Lower lobe of right lung (tissue), 2 donors: ENCODE measurements at regions not wholly inside any gene's neighbourhood (a gene's known extent, or its start where the extent isn't known, plus 50 kb on each side); places are given as distances from the start of the nearest gene placed in this dataset.

Source experiments
- ATAC-seq, 2 donors: fragments of 200-7000 bp; cut with Tn5 transposase; one replicate each; pipeline ENCODE4 v1.9.1; 2020 to 2022; ENCODE audit warnings: mild to moderate bottlenecking in 2 of 2, moderate library complexity in 2 of 2
- DNase-seq: peaks from one replicate; pipeline ENCODE4 v3.0.0-alpha.2; 2020
- H3K27ac ChIP-seq: fragments of 200-600 bp; one replicate; pipeline ENCODE4 v1.8.0; 2022
- H3K27me3 ChIP-seq: fragments of 200-600 bp; one replicate; pipeline ENCODE4 v1.8.0; 2022; ENCODE audit warnings: low read depth
- H3K36me3 ChIP-seq: fragments of 200-600 bp; one replicate; pipeline ENCODE4 v1.8.0; 2022; ENCODE audit warnings: mild to moderate bottlenecking
- H3K4me1 ChIP-seq: fragments of 200-600 bp; one replicate; pipeline ENCODE4 v1.8.0; 2022
- H3K4me3 ChIP-seq: fragments of 200-600 bp; one replicate; pipeline ENCODE4 v1.8.0; 2022; ENCODE audit warnings: mild to moderate bottlenecking
- H3K9me3 ChIP-seq: fragments of 200-600 bp; one replicate; pipeline ENCODE4 v1.8.0; 2022
- intact Hi-C: fragments of 100-400 bp; cut with DNase I; formaldehyde crosslinking; loops from one replicate; pipeline ENCODE4 v1.11.0; 2022
- TF ChIP-seq, protein P1 (sequence below): fragments of 200-600 bp; IDR thresholded peaks from one replicate; pipeline ENCODE4 v1.8.0; 2022; ENCODE audit warnings: antibody characterized with exemption, mild to moderate bottlenecking
- donor health status: DM: no; HTN: yes; CAD: no; lungs with severe emphysema.

DNA sequence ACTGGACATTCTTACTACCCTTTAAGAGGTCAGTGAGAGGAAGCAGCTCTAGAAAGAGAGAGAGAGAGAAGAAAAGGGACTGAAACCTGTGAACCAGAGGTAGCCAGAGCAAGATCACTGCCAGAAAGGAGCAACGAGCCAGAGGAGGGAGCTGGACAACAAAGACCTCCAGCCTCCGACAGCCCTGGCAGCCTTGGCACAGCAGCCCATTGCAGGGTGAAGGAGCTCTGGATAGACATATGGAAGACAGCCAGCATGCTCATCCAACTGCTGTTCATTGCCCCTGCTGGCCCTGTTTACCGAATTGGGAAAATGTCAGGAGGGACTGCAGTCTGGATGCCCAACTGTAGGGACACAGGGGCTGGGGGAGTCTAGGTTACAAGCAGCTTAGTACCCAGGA is 228.4 kb upstream of the SLC35G4 start:
- H3K4me3 ChIP-seq: no peak overlapping the region
- no peak for DNase-seq
- H3K4me1 ChIP-seq: no peaks in the 10 kb centered on the region
- intact Hi-C loops: no loop called here
- no peak for ATAC-seq
- no peaks in the 10 kb centered on the region for H3K9me3 ChIP-seq
- H3K27me3 ChIP-seq: no peaks in the 10 kb centered on the region
- H3K27ac ChIP-seq: no peak overlapping the region
- TF ChIP-seq, protein P1, sequence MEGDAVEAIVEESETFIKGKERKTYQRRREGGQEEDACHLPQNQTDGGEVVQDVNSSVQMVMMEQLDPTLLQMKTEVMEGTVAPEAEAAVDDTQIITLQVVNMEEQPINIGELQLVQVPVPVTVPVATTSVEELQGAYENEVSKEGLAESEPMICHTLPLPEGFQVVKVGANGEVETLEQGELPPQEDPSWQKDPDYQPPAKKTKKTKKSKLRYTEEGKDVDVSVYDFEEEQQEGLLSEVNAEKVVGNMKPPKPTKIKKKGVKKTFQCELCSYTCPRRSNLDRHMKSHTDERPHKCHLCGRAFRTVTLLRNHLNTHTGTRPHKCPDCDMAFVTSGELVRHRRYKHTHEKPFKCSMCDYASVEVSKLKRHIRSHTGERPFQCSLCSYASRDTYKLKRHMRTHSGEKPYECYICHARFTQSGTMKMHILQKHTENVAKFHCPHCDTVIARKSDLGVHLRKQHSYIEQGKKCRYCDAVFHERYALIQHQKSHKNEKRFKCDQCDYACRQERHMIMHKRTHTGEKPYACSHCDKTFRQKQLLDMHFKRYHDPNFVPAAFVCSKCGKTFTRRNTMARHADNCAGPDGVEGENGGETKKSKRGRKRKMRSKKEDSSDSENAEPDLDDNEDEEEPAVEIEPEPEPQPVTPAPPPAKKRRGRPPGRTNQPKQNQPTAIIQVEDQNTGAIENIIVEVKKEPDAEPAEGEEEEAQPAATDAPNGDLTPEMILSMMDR: no peak
- no peaks in the 10 kb centered on the region for H3K36me3 ChIP-seq

DNA sequence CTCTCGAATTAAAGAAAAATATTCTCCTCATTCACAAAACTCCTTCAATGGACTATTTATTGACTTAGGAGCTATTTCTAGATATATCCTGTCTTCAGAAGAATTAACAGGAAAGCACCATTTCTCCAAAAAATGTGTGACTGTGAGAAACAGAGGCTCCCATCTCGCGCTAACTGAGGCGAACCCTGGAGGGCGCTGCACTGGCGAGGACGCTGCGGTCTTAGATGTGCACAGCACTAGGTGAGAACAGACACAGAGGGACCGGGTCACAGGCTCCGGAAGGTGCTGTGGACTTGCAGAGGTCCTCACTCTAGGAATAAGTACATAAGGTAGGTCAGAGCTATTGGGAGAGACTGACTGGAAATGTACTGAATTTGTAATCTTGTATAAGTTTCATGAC is 229.7 kb upstream of the SLC35G4 start:
- H3K9me3 ChIP-seq: no peaks in the 10 kb centered on the region
- ATAC-seq (no peak), DNase-seq (no peak)
- no peaks in the 10 kb centered on the region for H3K36me3 ChIP-seq
- no peaks in the 10 kb centered on the region for H3K4me1 ChIP-seq
- no peaks in the 10 kb centered on the region for H3K27me3 ChIP-seq
- TF ChIP-seq, protein P1: no peak
- intact Hi-C loops: no loop called here
- H3K4me3 ChIP-seq: no peak overlapping the region
- H3K27ac ChIP-seq: no peak overlapping the region

DNA sequence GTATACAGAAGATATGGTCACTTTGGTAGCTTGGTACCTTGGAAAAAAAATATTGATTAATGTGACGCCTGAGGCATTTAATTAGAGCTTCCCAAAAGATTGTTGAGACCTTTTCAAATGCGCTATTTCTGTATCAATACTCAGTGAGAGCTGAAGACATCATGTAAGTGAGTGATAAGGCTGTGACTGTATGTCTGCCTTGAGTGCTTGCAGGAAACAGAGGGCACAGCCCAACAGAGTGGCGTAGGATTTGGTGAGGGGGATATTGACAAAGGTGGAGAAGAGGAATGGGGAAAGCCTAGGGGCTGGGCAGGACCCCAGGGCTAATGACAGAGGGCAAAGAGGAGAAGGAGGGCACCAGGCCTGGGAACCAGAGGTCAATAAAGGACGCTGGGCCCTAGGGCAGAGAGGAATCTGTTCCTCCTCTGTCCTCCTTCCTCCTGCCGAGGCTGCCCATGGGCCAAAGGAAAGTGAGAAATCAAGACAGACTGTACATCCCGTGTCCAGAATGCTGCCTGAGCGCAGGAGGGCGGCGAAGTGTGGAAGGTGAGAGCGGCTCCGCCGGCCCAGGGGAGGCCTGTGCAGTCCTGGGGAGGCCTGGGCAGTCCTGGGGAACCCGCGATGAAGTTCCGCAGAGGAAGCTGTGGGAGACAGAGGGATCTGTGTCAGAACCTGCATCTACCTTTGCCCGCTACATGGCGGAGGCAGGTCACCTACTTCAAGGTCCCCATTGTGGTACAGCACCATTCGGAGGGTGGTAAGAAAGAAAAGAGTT is 228.6 kb upstream of the PIEZO2 start:
- ATAC-seq (no peak), DNase-seq (no peak)
- no peak overlapping the region for H3K27ac ChIP-seq
- no peak overlapping the region for H3K4me3 ChIP-seq
- H3K27me3 ChIP-seq: no peaks in the 10 kb centered on the region
- TF ChIP-seq, protein P1: no peak
- H3K4me1 ChIP-seq: no peaks in the 10 kb centered on the region
- no peaks in the 10 kb centered on the region for H3K9me3 ChIP-seq
- H3K36me3 ChIP-seq: no peaks in the 10 kb centered on the region
- intact Hi-C loops: no loop called here

DNA sequence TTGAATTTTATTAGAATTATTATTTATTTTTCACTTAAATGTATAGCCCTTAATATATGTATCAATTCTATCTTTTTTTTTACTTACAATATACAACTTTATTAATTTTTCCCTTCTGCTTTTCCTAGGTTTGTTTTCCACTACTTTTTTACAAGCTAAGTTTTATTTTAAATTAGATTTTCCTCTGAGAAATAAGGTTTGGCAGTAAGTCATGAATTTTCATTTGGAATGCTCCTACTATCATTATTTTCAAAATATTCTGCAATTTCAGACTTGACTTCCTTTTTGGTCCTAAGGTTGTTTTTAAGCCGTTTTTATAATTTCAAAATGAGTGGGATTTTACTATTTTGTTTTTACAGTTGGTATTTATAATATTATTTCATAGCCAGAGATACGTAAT is 222.8 kb upstream of the PIEZO2 start:
- no peak for DNase-seq
- intact Hi-C loops: no loop called here
- Histone ChIP-seq H3K4me1 (no peaks in the 10 kb centered on the region), H3K27me3 (no peaks in the 10 kb centered on the region), H3K27ac (no peak overlapping the region), H3K9me3 (no peaks in the 10 kb centered on the region), H3K36me3 (no peaks in the 10 kb centered on the region), H3K4me3 (no peak overlapping the region)
- TF ChIP-seq, protein P1: no peak
- no peak for ATAC-seq

DNA sequence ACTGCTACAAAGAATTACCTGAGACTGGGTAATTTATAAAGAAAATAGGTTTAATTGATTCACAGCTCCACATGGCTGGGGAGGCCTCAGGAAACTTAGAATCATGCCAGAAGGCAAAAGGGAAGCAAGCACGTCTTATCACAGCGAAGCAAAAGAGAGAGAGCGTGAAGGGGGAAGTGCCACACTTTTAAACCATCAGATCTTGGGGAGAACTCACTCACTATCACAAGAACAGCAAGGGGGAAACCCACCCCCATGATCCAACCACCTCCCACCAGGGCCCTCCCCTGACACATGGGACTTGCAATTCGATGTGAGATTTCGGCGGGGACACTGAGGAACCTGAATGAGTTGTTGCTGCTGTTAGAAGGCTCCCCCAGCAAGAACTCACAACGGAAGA is 220.2 kb upstream of the PIEZO2 start:
- DNase-seq: no peak
- Histone ChIP-seq H3K27ac (no peak overlapping the region), H3K36me3 (no peaks in the 10 kb centered on the region), H3K27me3 (no peaks in the 10 kb centered on the region), H3K4me3 (no peak overlapping the region), H3K9me3 (no peaks in the 10 kb centered on the region), H3K4me1 (no peaks in the 10 kb centered on the region)
- no peak for ATAC-seq
- TF ChIP-seq, protein P1: no peak
- intact Hi-C loops: no loop called here
